HepG2 (cell line): ENCODE measurements at regions not wholly inside any gene's neighbourhood (a gene's known extent, or its start where the extent isn't known, plus 50 kb on each side); places are given as distances from the start of the nearest gene placed in this dataset.

Source experiments
- ATAC-seq: fragments of 200-7000 bp; cut with Tn5 transposase; 3 replicates; pipeline ENCODE4 v1.9.1; 2020; ENCODE audit warnings: mild to moderate bottlenecking, moderate library complexity
- BruUV-seq: library from RNA; stranded (reverse); fragments of 400-500 nt; replicated peaks from 2 replicates; lab custom pipeline; 2021; lab: Mats Ljungman, UMichigan
- CTCF ChIA-PET: fragments of 300-600 bp; formaldehyde crosslinking; extraction: SDS; loops from one replicate; lab custom pipeline; 2021; ENCODE audit warnings: low total read pairs, inconsistent platforms, low intra/inter-chr PET ratio; lab: Yijun Ruan, JAX
- POLR2A ChIA-PET: fragments of 350-600 bp; sonication (Branson Sonifier 250); formaldehyde crosslinking; loops from one replicate; lab custom pipeline; 2020; ENCODE audit warnings: antibody characterized with exemption, inconsistent platforms; lab: Yijun Ruan, JAX
- DNase-seq: peaks from one replicate; pipeline ENCODE4 v3.0.0-alpha.2; 2015; ENCODE audit warnings: low spot score
- FAIRE-seq: peaks from 3 replicates; lab custom pipeline; 2011; peaks lifted over from hg19 to GRCh38; lab: Jason Lieb, UNC
- H2AFZ ChIP-seq: one replicate; pipeline ENCODE4 v1.6.1; 2011; ENCODE audit warnings: low read length, inconsistent platforms
- H3K27ac ChIP-seq: fragments of 300-600 bp; 3 replicates; pipeline ENCODE4 v1.8.0; 2011; ENCODE audit warnings: mixed run types, mild to moderate bottlenecking, mixed read lengths, low read length, inconsistent platforms; ENCODE audit not compliant: insufficient read depth; ENCODE audit errors: extremely low read length
- H3K27me3 ChIP-seq, 2 experiments: fragments of 200-600 bp in 1 of 2; 2 replicates in 1 of 2; 3 replicates in 1 of 2; pipeline versions ENCODE4 v1.6.0 to v1.8.0; 2011; ENCODE audit warnings: low read length in 2 of 2, mild to moderate bottlenecking in 2 of 2, moderate library complexity in 2 of 2, inconsistent platforms in 1 of 2; ENCODE audit not compliant: insufficient read depth in 2 of 2, control insufficient read depth in 1 of 2
- H3K36me3 ChIP-seq, 2 experiments: fragments of 200-600 bp in 1 of 2; replicated peaks in 1 of 2; 2 replicates in 1 of 2; 3 replicates in 1 of 2; pipeline versions ENCODE4 v1.5.1 to v1.8.0; 2011; ENCODE audit warnings: low read length in 2 of 2, inconsistent platforms in 1 of 2; ENCODE audit not compliant: insufficient read depth in 2 of 2, control insufficient read depth in 1 of 2
- H3K4me1 ChIP-seq: 2 replicates; pipeline ENCODE4 v1.5.1; 2012; ENCODE audit warnings: low read length, inconsistent platforms; ENCODE audit not compliant: insufficient read depth
- H3K4me2 ChIP-seq: 2 replicates; pipeline ENCODE4 v1.6.0; 2011; ENCODE audit warnings: low read depth, low read length, inconsistent platforms
- H3K4me3 ChIP-seq, 3 experiments: fragments of 200-600 bp in 1 of 3; sonication (generic), shearing (Covaris generic) in 1 of 3; replicated peaks in 1 of 3; 2 replicates each; pipeline ENCODE4 v1.5.1; 2011 to 2016; ENCODE audit warnings: low read length in 3 of 3, inconsistent platforms in 2 of 3, low read depth in 2 of 3, mild to moderate bottlenecking in 2 of 3, control low read depth in 1 of 3, mixed read lengths in 1 of 3; ENCODE audit not compliant: insufficient read depth in 1 of 3
- H3K79me2 ChIP-seq: one replicate; pipeline ENCODE4 v1.6.1; 2011; ENCODE audit warnings: low read length, inconsistent platforms; ENCODE audit not compliant: insufficient read depth
- H3K9ac ChIP-seq: 2 replicates; pipeline ENCODE4 v1.6.0; 2011; ENCODE audit warnings: mild to moderate bottlenecking, low read depth, low read length, inconsistent platforms; ENCODE audit not compliant: insufficient read depth
- H3K9me3 ChIP-seq: 2 replicates; pipeline ENCODE4 v1.5.1; 2012; ENCODE audit warnings: mild to moderate bottlenecking, low read length
- H4K20me1 ChIP-seq: 2 replicates; pipeline ENCODE4 v1.6.0; 2011; ENCODE audit warnings: inconsistent platforms, mild to moderate bottlenecking, low read length, moderate library complexity; ENCODE audit not compliant: insufficient read depth
- EHMT2 ChIP-seq: fragments of 200-600 bp; sonication (generic); IDR thresholded peaks from 2 replicates; pipeline ENCODE4 v1.7.0; 2017; ENCODE audit warnings: antibody characterized with exemption, low read depth, low read length, borderline replicate concordance
- GLI4 ChIP-seq: sonication (generic); formaldehyde crosslinking; IDR thresholded peaks from 2 replicates; pipeline ENCODE4 v1.5.1; 2020; ENCODE audit warnings: missing genetic modification reagents, mild to moderate bottlenecking, moderate library complexity, borderline replicate concordance
- HNF4G ChIP-seq, 2 experiments: sonication (generic) in 1 of 2; formaldehyde crosslinking in 1 of 2; IDR thresholded peaks; 2 replicates each; pipeline versions ENCODE4 v1.4.0 to v1.6.1; 2011 to 2020; ENCODE audit warnings: borderline replicate concordance in 2 of 2, low read depth in 2 of 2, mild to moderate bottlenecking in 2 of 2, low read length in 1 of 2, missing genetic modification reagents in 1 of 2, moderate library complexity in 1 of 2
- MAFF ChIP-seq: IDR thresholded peaks from 2 replicates; pipeline ENCODE4 v1.6.1; 2011; ENCODE audit warnings: low read depth, low read length, improper control_type of control experiment
- MAFK ChIP-seq, 2 experiments: IDR thresholded peaks in 1 of 2; conservative IDR thresholded peaks in 1 of 2; 2 replicates each; pipeline ENCODE4 v1.6.1; 2011; ENCODE audit warnings: improper control_type of control experiment in 2 of 2, low read length in 2 of 2
- MYC ChIP-seq: sonication (generic); formaldehyde crosslinking; IDR thresholded peaks from 2 replicates; pipeline ENCODE4 v1.9.0; 2021; ENCODE audit warnings: missing genetic modification reagents, borderline replicate concordance
- NCOA1 ChIP-seq: sonication (generic); formaldehyde crosslinking; IDR thresholded peaks from 2 replicates; pipeline ENCODE4 v1.9.0; 2021; ENCODE audit warnings: missing genetic modification reagents
- SRSF1 ChIP-seq: fragments of 200-400 bp; formaldehyde crosslinking; optimal IDR thresholded peaks from 2 replicates; pipeline ENCODE3; 2017; ENCODE audit warnings: mild to moderate bottlenecking, low read depth, low read length, moderate library complexity
- ZNF510 ChIP-seq: sonication (generic); formaldehyde crosslinking; IDR thresholded peaks from 2 replicates; pipeline ENCODE4 v1.4.0; 2020; ENCODE audit warnings: low read depth, mild to moderate bottlenecking, missing genetic modification reagents
- ZNF572 ChIP-seq: sonication (generic); formaldehyde crosslinking; IDR thresholded peaks from 2 replicates; pipeline ENCODE4 v1.5.1; 2020; ENCODE audit warnings: mild to moderate bottlenecking, missing genetic modification reagents
- ZNF891 ChIP-seq: sonication (generic); formaldehyde crosslinking; IDR thresholded peaks from 2 replicates; pipeline ENCODE4 v1.5.0; 2020; ENCODE audit warnings: mild to moderate bottlenecking, missing genetic modification reagents
- ZSCAN9 ChIP-seq: IDR thresholded peaks from 2 replicates; pipeline ENCODE4 v1.6.1; 2016; ENCODE audit warnings: borderline replicate concordance
- ZXDC ChIP-seq: sonication (generic); formaldehyde crosslinking; IDR thresholded peaks from 2 replicates; pipeline ENCODE4 v1.5.0; 2020; ENCODE audit warnings: mild to moderate bottlenecking, missing genetic modification reagents
- WGBS: methylation state at CpG from one replicate; pipeline ENCODE4 v1.1.6; 2017; ENCODE audit warnings: low lambda C conversion rate; 5-methylcytosine and 5-hydroxymethylcytosine counted together
- in situ Hi-C: cut with HindIII; loops from 2 replicates; pipeline ENCODE4 v1.10.0; 2017; ENCODE audit warnings: low pct_unique_long_range_greater_than_20kb; ENCODE audit not compliant: extremely low pct_ligation_motif_present
- intact Hi-C: fragments of 100-400 bp; cut with micrococcal nuclease; formaldehyde crosslinking; loops from one replicate; pipeline ENCODE4 v1.10.0; 2022; ENCODE audit not compliant: unreplicated experiment

- no peak for TF ChIP-seq ZXDC (CRISPR knock-in tag)
- no peak for TF ChIP-seq ZNF891 (CRISPR knock-in tag)
- TF ChIP-seq ZSCAN9 (CRISPR knock-in tag), result no peak
- TF ChIP-seq ZNF510, result no peak
These were observed 268.1 kb upstream of the ATP5MC3 start (continued) for GRCh38 chr2:175449616-175450015.

- H3K4me1 ChIP-seq, result no peaks in the 10 kb centered on the region
- H3K4me2 ChIP-seq, result no peak overlapping the region
- H3K27me3 ChIP-seq, result peaks cover 0 to 23% of the 10 kb centered on the region in 2 experiments; a peak in 2 of 5 replicates
- no peak overlapping the region for H3K9ac ChIP-seq
- no peaks in the 10 kb centered on the region for H3K36me3 ChIP-seq
- in situ Hi-C loops, result no loop called here
- ChIA-PET POLR2A (no interaction called here), CTCF (no interaction called here)
- H3K79me2 ChIP-seq, result no peaks in the 10 kb centered on the region
- no peak overlapping the region for H2AFZ ChIP-seq
- WGBS, result 16% methylated on average over 4 of the region's 4 CpGs
- TF ChIP-seq SRSF1, result no peak
- TF ChIP-seq MAFK (conservative IDR thresholded peaks at IDR 0.05 in 1 of 2, IDR thresholded peaks at IDR 0.05 in 1 of 2; ENCODE audit: low read length in 2 of 2), result peak; percentile 99 to 100
- no peak for TF ChIP-seq ZNF572 (CRISPR knock-in tag)
- TF ChIP-seq MAFF, result peak; percentile 100
- TF ChIP-seq NCOA1 (CRISPR knock-in tag), result no peak
- no peak for TF ChIP-seq MYC (CRISPR knock-in tag)
- TF ChIP-seq GLI4, result no peak
- no peak for TF ChIP-seq HNF4G (IDR thresholded peaks at IDR 0.05; ENCODE audit: borderline replicate concordance, low read depth, low read length)
- no peak for TF ChIP-seq HNF4G (CRISPR knock-in tag; IDR thresholded peaks at IDR 0.05; ENCODE audit: borderline replicate concordance, low read depth)
- no peak for TF ChIP-seq EHMT2
- no peaks in the 10 kb centered on the region for H3K9me3 ChIP-seq
- no peak overlapping the region for H3K4me3 ChIP-seq
- H4K20me1 ChIP-seq, result no peaks in the 10 kb centered on the region
- ATAC-seq, result no peak
- DNase-seq, result no peak
- intact Hi-C loops, result no loop called here
- H3K27ac ChIP-seq, result no peak overlapping the region
- FAIRE-seq, result peak; percentile 4
- BruUV-seq, result no TSS peak
These were observed 264.7 kb upstream of the ATP5MC3 start for GRCh38 chr2:175446201-175446600.
